ENCODE measurements at regions not wholly inside any gene's neighbourhood (a gene's known extent, or its start where the extent isn't known, plus 50 kb on each side); places are given as distances from the start of the nearest gene placed in this dataset.

DNA sequence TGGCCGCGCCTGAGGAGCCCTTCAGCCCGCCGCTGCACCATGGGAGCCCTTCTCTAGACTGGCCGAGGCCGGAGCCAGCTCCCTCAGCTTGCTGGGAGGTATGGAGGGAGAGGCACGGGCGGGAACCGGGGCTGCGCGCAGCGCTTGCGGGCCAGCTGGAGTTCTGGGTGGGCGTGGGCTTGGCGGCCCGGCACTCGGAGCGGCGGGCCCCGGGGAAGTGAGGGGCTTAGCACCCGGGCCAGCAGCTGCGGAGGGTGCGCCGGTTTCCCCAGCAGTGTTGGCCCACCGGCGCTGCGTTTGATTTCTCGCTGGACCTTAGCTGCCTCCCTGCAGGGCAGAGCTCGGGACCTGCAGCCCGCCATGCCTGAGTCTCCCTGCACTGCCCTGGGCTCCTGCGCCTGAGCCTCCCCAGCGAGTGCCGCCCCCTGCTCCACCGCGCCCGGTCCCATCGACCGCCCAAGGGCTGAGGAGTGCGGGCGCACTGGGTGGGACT is 1890.0 kb upstream of the PCDH20 start:
- no peaks in the 10 kb centered on the region for H3K27me3 ChIP-seq
- DNase-seq = no peak
- H3K4me3 ChIP-seq (replicated peaks in 1 of 3) = no peak overlapping the region
- H3K9me3 ChIP-seq = no peaks in the 10 kb centered on the region
- H3K4me1 ChIP-seq = no peaks in the 10 kb centered on the region
- H3K27ac ChIP-seq = no peak overlapping the region
- intact Hi-C loops (cut with DNase I) = no loop called here
- TF ChIP-seq, protein P1, sequence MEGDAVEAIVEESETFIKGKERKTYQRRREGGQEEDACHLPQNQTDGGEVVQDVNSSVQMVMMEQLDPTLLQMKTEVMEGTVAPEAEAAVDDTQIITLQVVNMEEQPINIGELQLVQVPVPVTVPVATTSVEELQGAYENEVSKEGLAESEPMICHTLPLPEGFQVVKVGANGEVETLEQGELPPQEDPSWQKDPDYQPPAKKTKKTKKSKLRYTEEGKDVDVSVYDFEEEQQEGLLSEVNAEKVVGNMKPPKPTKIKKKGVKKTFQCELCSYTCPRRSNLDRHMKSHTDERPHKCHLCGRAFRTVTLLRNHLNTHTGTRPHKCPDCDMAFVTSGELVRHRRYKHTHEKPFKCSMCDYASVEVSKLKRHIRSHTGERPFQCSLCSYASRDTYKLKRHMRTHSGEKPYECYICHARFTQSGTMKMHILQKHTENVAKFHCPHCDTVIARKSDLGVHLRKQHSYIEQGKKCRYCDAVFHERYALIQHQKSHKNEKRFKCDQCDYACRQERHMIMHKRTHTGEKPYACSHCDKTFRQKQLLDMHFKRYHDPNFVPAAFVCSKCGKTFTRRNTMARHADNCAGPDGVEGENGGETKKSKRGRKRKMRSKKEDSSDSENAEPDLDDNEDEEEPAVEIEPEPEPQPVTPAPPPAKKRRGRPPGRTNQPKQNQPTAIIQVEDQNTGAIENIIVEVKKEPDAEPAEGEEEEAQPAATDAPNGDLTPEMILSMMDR (IDR thresholded peaks at IDR 0.05) = no peak
- TF ChIP-seq POLR2A (IDR thresholded peaks at IDR 0.05) = no peak
- 97% methylated on average over 27 to 29 of the region's 40 CpGs for WGBS, 2 donors
- H3K36me3 ChIP-seq = no peaks in the 10 kb centered on the region

DNA sequence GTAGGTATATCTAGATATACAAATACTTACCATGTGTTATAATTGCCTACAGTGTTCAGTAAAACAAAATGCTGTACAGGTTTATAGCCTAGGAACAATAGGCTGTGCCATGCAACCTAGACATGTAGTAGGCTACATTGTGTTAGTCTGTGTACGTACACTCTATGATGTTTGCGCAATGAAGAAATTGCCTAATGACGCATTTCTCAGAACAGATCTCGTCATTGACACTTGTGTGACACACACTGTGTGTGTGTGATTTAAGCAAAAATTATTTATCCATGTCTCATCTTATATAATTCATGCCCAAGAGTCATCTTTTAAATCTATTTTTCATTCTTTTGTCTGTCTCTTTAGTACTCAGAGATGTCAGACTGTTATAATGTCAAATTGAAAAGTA is 1888.8 kb upstream of the PCDH20 start:
- no peaks in the 10 kb centered on the region for H3K27me3 ChIP-seq
- WGBS, 2 donors = 97% methylated on average over 4 of the region's 4 CpGs
- no peak for DNase-seq
- H3K4me3 ChIP-seq (replicated peaks in 1 of 3) = no peak overlapping the region
- no peaks in the 10 kb centered on the region for H3K9me3 ChIP-seq
- no peak for TF ChIP-seq POLR2A (IDR thresholded peaks at IDR 0.05)
- TF ChIP-seq, protein P1 (IDR thresholded peaks at IDR 0.05) = no peak
- no peaks in the 10 kb centered on the region for H3K4me1 ChIP-seq
- H3K36me3 ChIP-seq = no peaks in the 10 kb centered on the region
- no peak overlapping the region for H3K27ac ChIP-seq
- intact Hi-C loops (cut with DNase I) = no loop called here

DNA sequence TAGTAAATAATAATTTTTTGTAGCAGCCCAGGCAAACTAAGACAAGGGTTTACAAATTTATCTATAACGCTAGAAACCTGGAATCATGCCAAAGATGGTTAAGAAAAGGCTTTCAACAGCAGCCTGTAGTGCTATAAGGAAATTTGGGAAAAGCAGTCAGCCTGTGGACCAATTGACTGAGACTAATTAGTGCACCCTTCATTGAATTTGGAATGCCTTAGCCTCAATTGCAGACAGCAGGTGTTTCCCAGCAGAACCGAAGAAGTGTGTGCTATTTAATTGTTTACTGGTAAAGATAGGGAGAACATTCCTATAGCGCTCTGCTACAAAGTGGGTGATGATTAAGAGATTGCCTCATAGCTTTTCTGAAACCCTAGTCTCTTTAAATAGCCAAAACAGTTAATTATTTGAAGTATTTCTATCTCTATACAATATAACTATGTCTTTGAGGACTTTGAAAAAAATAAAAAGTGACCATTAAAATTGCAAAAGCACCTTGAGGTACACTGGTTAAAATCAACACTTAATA is 1884.3 kb upstream of the PCDH20 start:
- intact Hi-C loops (cut with DNase I) = no loop called here
- no peak for DNase-seq
- no peaks in the 10 kb centered on the region for H3K36me3 ChIP-seq
- H3K27ac ChIP-seq = no peak overlapping the region
- H3K4me1 ChIP-seq = no peaks in the 10 kb centered on the region
- no peak for TF ChIP-seq POLR2A (IDR thresholded peaks at IDR 0.05)
- TF ChIP-seq, protein P1 (IDR thresholded peaks at IDR 0.05) = no peak
- WGBS, 2 donors = 70 to 75% methylated on average over 3 of the region's 3 CpGs
- no peak overlapping the region for H3K4me3 ChIP-seq (replicated peaks in 1 of 3)
- H3K9me3 ChIP-seq = no peaks in the 10 kb centered on the region
- no peaks in the 10 kb centered on the region for H3K27me3 ChIP-seq

DNA sequence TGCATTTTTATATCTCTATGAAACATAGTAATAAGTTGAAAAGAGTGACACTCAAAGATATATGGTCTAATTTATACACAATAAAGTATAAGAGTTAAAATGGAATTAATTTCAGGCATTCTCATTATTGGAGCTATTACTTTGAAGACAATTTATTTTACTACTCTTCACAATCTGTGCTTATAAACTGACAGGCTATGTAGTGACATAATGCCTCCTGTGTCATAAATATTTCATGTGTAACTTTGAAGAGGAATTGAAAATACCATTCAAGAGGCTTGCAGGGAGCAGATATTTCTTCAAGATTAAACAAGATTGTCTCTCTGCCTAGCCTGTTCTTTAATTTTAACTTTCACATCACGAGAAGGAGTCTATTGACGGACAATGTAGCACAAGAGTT is 1881.5 kb upstream of the PCDH20 start:
- H3K27ac ChIP-seq = no peak overlapping the region
- H3K4me3 ChIP-seq (replicated peaks in 1 of 3) = no peak overlapping the region
- TF ChIP-seq, protein P1 (IDR thresholded peaks at IDR 0.05) = no peak
- no peak for TF ChIP-seq POLR2A (IDR thresholded peaks at IDR 0.05)
- H3K27me3 ChIP-seq = no peaks in the 10 kb centered on the region
- H3K36me3 ChIP-seq = no peaks in the 10 kb centered on the region
- intact Hi-C loops (cut with DNase I) = no loop called here
- no peaks in the 10 kb centered on the region for H3K4me1 ChIP-seq
- no peaks in the 10 kb centered on the region for H3K9me3 ChIP-seq
- WGBS, 2 donors = 86 to 92% methylated on average over 2 of the region's 2 CpGs
- DNase-seq = no peak

DNA sequence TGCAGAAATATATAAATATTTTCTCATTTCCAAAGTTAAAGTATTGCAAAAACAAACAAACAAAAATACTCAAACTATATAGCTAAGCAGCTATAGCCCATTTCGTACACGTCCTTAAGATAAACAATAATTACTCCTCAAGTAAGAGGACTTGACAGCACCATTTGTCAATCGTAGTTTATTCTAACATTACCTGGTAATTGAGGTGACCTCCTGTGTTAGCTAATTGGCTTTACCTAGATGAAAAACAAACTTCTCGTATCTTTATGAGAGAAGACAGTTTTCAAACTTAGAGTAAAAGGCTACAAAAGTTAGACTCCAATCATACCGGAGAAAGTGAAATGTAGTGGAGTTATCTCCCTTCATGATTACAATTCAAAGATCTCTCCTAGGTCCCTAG is 1876.1 kb upstream of the PCDH20 start:
- Histone ChIP-seq H3K27me3 (no peaks in the 10 kb centered on the region), H3K9me3 (no peaks in the 10 kb centered on the region), H3K4me1 (no peaks in the 10 kb centered on the region), H3K4me3 (replicated peaks in 1 of 3) (no peak overlapping the region), H3K27ac (no peak overlapping the region), H3K36me3 (no peaks in the 10 kb centered on the region)
- intact Hi-C loops (cut with DNase I) = no loop called here
- TF ChIP-seq, protein P1 (IDR thresholded peaks at IDR 0.05) = no peak
- no peak for TF ChIP-seq POLR2A (IDR thresholded peaks at IDR 0.05)
- WGBS, 2 donors = 56 to 63% methylated on average over 5 of the region's 5 CpGs
- no peak for DNase-seq
